ENCODE measurements at regions not wholly inside any gene's neighbourhood (a gene's known extent, or its start where the extent isn't known, plus 50 kb on each side); places are given as distances from the start of the nearest gene placed in this dataset.

DNA sequence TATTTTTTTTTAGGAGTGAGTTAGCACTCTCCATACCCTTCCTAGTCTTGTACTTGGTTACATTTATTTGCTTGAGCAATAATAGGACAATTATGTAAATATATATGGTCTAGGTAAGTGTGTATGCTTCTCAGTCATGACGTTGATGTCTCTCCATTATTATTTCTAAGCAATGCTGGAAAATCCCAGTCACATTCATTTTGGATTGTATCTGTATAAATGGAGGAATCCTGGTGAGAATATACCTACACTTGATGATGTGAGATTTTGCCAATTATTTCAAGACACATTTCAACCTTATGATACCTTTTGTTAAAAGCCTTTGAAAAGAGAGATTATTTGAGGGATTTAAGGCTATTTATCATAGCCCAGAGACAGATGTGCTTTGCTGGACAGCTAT, 2244.5 kb upstream of the WWC1 start:
- Histone ChIP-seq H4K20me1 (replicated peaks; ENCODE audit: control insufficient read depth, extremely low read depth, insufficient read depth, low read length) (no peaks in the 10 kb centered on the region), H3K36me3 (ENCODE audit: control insufficient read depth in 2 of 2, extremely low read depth in 1 of 2, insufficient read depth in 2 of 2, low read length in 2 of 2) (no peaks in the 10 kb centered on the region), H3K27me3 (ENCODE audit: control insufficient read depth in 2 of 2, insufficient read depth in 2 of 2, low read length in 2 of 2) (no peaks in the 10 kb centered on the region), H3K4me2 (ENCODE audit: insufficient read depth, low read length) (no peak overlapping the region), H3K27ac (ENCODE audit: insufficient read depth, low read depth, low read length) (no peak overlapping the region), H3K79me2 (ENCODE audit: control insufficient read depth, insufficient read depth, low read length) (no peaks in the 10 kb centered on the region), H3K9me3 (replicated peaks; ENCODE audit: control insufficient read depth, insufficient read depth, low read length) (peaks cover 4% of the 10 kb centered on the region), H3K9ac (replicated peaks; ENCODE audit: extremely low read depth, insufficient read depth, low read length) (no peak overlapping the region), H3K4me3 (replicated peaks in 1 of 3; ENCODE audit: insufficient read depth in 1 of 3, low read depth in 1 of 3, low read length in 3 of 3) (no peak overlapping the region), H3K9me1 (replicated peaks; ENCODE audit: control insufficient read depth, extremely low read depth, insufficient read depth, low read length) (no peaks in the 10 kb centered on the region), H3K4me1 (ENCODE audit: control insufficient read depth, extremely low read depth, insufficient read depth, low read length) (no peaks in the 10 kb centered on the region), H2AFZ (ENCODE audit: low read depth, low read length) (no peak overlapping the region)
- BruUV-seq (replicated peaks): no TSS peak
- DNase-seq (ENCODE audit: low read depth, low spot score) (no peak), FAIRE-seq (no peak)
- dilution Hi-C loops (cut with MboI; ENCODE audit: extremely low pct_ligation_motif_present, low sequenced_read_pairs) (no loop called here), intact Hi-C loops (cut with micrococcal nuclease) (no loop called here)
- no peak for TF ChIP-seq POLR2AphosphoS5 (IDR thresholded peaks at IDR 0.05; ENCODE audit: insufficient read depth, low read depth, low read length)
- TF ChIP-seq, protein P1, sequence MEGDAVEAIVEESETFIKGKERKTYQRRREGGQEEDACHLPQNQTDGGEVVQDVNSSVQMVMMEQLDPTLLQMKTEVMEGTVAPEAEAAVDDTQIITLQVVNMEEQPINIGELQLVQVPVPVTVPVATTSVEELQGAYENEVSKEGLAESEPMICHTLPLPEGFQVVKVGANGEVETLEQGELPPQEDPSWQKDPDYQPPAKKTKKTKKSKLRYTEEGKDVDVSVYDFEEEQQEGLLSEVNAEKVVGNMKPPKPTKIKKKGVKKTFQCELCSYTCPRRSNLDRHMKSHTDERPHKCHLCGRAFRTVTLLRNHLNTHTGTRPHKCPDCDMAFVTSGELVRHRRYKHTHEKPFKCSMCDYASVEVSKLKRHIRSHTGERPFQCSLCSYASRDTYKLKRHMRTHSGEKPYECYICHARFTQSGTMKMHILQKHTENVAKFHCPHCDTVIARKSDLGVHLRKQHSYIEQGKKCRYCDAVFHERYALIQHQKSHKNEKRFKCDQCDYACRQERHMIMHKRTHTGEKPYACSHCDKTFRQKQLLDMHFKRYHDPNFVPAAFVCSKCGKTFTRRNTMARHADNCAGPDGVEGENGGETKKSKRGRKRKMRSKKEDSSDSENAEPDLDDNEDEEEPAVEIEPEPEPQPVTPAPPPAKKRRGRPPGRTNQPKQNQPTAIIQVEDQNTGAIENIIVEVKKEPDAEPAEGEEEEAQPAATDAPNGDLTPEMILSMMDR (IDR thresholded peaks at IDR 0.05; ENCODE audit: extremely low read depth in 1 of 2, insufficient read depth in 1 of 2, low read depth in 1 of 2, low read length in 2 of 2): no peak
- TF ChIP-seq, protein P2, sequence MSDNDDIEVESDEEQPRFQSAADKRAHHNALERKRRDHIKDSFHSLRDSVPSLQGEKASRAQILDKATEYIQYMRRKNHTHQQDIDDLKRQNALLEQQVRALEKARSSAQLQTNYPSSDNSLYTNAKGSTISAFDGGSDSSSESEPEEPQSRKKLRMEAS (IDR thresholded peaks at IDR 0.05; ENCODE audit: insufficient read depth, insufficient read length): no peak
- TF ChIP-seq GATA2 (IDR thresholded peaks at IDR 0.05; ENCODE audit: insufficient read depth, insufficient read length, low read depth, low read length): no peak
- TF ChIP-seq EZH2 (IDR thresholded peaks at IDR 0.05; ENCODE audit: borderline replicate concordance, low read depth, low read length, severe bottlenecking): no peak
- no peak for TF ChIP-seq JUN (IDR thresholded peaks at IDR 0.05; ENCODE audit: borderline replicate concordance, insufficient read depth, insufficient read length, low read depth)
- TF ChIP-seq POLR2A (IDR thresholded peaks at IDR 0.05; ENCODE audit: low read depth, low read length): no peak
- TF ChIP-seq FOS (IDR thresholded peaks at IDR 0.05; ENCODE audit: borderline replicate concordance, insufficient read depth, low read length): no peak
- ChIA-PET POLR2A (no interaction called here), CTCF (no interaction called here)

Measured in endothelial cell of umbilical vein (primary cell).